Nephron progenitor cell (in vitro differentiated cells): ENCODE measurements at regions not wholly inside any gene's neighbourhood (a gene's known extent, or its start where the extent isn't known, plus 50 kb on each side); places are given as distances from the start of the nearest gene placed in this dataset.

Experiments
- DNase-seq: peaks from one replicate; pipeline ENCODE4 v3.0.0; 2021
- H3K27ac Mint-ChIP-seq: 2 replicates; pipeline ENCODE4 v1.8.0; 2021; ENCODE audit warnings: mild to moderate bottlenecking, moderate library complexity, mixed read lengths
- H3K27me3 Mint-ChIP-seq: 2 replicates; pipeline ENCODE4 v1.8.0; 2021; ENCODE audit warnings: mild to moderate bottlenecking, low read depth, mixed read lengths; ENCODE audit not compliant: poor library complexity
- H3K36me3 Mint-ChIP-seq: 2 replicates; pipeline ENCODE4 v1.8.0; 2021; ENCODE audit warnings: low read depth, mixed read lengths
- H3K4me1 Mint-ChIP-seq: 2 replicates; pipeline ENCODE4 v1.8.0; 2021; ENCODE audit warnings: mixed read lengths
- H3K4me3 Mint-ChIP-seq: 2 replicates; pipeline ENCODE4 v1.8.0; 2021; ENCODE audit warnings: mild to moderate bottlenecking, moderate library complexity, mixed read lengths
- H3K9me3 Mint-ChIP-seq: 2 replicates; pipeline ENCODE4 v1.8.0; 2021; ENCODE audit warnings: mild to moderate bottlenecking, moderate library complexity, mixed read lengths
- TF ChIP-seq, protein P1 (sequence below): fragments of 200-600 bp; sonication (generic); IDR thresholded peaks from 2 replicates; pipeline ENCODE4 v1.5.0; 2021; ENCODE audit warnings: antibody characterized with exemption

DNA sequence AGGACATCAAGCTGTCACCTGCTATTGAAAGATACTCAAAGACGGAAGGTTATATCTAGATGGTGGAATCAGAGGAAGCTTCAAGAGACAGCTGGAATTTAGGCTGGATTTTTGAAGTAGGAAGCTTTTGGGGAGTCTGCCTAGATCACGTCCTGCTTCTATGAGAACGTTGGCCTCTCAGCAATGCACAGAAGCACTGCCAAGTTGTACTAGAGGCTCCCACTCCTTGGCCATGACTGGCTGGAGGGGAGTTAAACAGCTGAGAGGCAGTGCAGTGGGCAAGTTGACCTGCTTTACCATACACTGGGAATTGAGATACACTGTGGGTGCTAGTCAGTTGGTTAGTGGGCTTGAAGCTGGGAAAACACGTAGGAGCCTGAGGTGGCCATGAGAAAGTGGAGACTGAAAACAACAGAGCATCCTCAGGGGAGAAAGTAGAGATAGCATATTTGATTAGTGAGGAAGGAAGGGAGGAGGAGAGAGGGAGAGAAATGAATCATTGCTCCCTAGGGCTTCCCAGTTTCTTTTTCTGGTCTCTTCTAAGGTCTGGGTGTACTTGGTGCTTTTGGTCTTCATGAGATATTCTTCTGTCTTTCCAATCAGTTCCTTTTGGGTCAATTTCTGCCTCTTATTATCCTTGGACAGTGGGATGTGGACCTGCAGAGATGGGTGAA, 110.8 kb downstream of the EMP1 start:
- DNase-seq, result no peak
- peaks cover 6% of the 10 kb centered on the region for H3K27me3 Mint-ChIP-seq
- no peaks in the 10 kb centered on the region for H3K9me3 Mint-ChIP-seq
- peaks cover 54% of the 10 kb centered on the region for H3K4me1 Mint-ChIP-seq
- H3K27ac Mint-ChIP-seq, result peak overlapping the region; percentile 20
- TF ChIP-seq, protein P1, sequence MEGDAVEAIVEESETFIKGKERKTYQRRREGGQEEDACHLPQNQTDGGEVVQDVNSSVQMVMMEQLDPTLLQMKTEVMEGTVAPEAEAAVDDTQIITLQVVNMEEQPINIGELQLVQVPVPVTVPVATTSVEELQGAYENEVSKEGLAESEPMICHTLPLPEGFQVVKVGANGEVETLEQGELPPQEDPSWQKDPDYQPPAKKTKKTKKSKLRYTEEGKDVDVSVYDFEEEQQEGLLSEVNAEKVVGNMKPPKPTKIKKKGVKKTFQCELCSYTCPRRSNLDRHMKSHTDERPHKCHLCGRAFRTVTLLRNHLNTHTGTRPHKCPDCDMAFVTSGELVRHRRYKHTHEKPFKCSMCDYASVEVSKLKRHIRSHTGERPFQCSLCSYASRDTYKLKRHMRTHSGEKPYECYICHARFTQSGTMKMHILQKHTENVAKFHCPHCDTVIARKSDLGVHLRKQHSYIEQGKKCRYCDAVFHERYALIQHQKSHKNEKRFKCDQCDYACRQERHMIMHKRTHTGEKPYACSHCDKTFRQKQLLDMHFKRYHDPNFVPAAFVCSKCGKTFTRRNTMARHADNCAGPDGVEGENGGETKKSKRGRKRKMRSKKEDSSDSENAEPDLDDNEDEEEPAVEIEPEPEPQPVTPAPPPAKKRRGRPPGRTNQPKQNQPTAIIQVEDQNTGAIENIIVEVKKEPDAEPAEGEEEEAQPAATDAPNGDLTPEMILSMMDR, result no peak
- H3K4me3 Mint-ChIP-seq, result no peak overlapping the region
- H3K36me3 Mint-ChIP-seq, result no peaks in the 10 kb centered on the region

DNA sequence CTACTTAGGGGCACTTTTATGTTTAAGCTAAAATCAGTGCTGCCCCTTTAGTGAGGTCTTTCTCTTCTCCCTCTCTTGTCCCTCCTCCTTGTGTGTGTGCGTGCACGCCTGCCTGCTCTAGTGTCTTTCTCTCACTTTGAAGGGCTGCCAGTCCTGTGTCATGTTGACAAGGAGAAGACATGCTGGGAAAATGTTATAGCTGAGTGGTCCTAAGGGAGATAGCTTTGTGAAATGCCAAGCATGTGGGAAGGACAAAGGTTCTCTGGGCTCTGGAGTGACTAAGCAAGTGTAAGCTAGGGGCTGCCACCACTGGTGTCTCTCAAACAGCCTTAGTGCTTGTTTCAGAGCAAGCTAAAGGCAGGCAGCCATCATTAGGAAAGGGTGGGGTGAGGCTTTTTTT, 108.4 kb downstream of the EMP1 start:
- TF ChIP-seq, protein P1, result no peak
- peaks cover 11% of the 10 kb centered on the region for H3K9me3 Mint-ChIP-seq
- no peak overlapping the region for H3K27ac Mint-ChIP-seq
- no peak overlapping the region for H3K4me3 Mint-ChIP-seq
- peaks cover 37% of the 10 kb centered on the region for H3K4me1 Mint-ChIP-seq
- peaks cover 6% of the 10 kb centered on the region for H3K27me3 Mint-ChIP-seq
- no peak for DNase-seq
- H3K36me3 Mint-ChIP-seq, result no peaks in the 10 kb centered on the region

DNA sequence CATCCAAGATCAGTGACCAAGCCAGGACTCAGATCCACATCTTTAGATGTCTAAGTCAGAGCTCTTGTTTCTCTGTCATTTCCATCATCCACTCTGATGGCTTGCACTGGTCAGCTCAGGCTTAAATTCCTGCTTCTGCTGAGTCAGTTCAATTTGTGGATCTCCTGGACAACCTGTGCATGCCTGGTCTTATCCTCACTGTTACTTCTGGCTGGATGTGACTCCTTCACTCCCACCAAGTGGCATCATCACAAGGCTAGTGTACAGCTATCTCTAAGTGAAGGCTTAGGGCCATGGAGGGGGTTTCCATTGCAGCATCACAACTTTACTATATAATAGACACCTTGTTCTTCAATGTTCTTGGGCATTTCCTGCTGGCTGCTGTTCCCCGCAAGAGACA, 102.9 kb downstream of the EMP1 start:
- Mint-ChIP-seq H3K4me1 (peaks cover 7% of the 10 kb centered on the region), H3K36me3 (no peaks in the 10 kb centered on the region), H3K9me3 (peaks cover 11% of the 10 kb centered on the region), H3K27me3 (peaks cover 9% of the 10 kb centered on the region), H3K4me3 (no peak overlapping the region), H3K27ac (no peak overlapping the region)
- TF ChIP-seq, protein P1, result no peak
- DNase-seq, result no peak

DNA sequence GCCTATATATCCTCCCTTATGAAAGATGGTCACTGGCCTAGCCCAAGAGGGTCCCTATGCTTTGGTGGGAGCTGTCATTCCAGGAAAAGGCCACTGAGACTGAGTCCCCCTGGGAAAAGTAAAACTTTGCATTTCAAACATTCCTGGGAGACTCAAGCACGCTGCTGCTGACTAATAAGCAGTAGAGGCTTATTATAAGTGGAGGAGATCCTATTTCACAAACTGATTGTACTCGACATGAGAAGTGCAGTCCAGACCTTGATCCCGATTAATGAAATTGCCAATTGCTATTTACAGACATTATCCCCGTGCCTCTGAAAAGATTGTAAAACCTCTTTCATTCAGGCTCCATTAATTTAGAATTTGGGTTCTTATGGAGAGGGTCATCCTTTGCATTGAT, 96.6 kb downstream of the EMP1 start:
- no peak for DNase-seq
- peaks cover 8% of the 10 kb centered on the region for H3K27me3 Mint-ChIP-seq
- H3K9me3 Mint-ChIP-seq, result no peaks in the 10 kb centered on the region
- H3K4me1 Mint-ChIP-seq, result peaks cover 13% of the 10 kb centered on the region
- TF ChIP-seq, protein P1, result no peak
- H3K4me3 Mint-ChIP-seq, result no peak overlapping the region
- H3K36me3 Mint-ChIP-seq, result no peaks in the 10 kb centered on the region
- no peak overlapping the region for H3K27ac Mint-ChIP-seq

DNA sequence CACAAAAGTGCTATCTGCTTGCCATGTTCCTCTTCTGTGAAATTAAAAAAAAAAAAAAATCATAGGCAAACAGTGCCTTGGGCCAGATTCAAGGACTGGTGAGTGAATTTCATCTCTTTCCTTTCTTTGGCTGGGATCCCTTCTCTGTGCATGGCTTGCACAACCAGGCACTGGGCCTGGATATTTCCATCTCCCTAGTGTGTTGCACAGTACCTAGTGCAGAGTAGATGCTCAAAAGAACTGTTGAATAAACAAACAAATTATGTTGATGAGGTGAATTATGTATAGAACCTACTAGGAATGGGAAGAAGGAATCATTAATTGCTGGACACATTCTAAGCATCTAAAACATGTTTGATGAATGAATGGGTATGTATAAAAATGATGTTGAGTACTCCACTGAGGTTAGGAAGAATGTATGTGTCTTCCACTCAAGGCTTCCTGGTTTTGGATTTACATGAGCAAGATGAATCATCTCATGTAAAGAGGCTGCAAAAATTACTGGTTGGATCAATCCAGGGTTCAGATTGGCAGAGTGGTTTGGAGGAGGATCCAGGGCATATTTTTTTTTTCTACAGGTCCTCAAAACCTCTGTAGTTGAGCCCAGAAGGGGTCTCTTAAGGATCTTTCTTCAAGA, 93.2 kb downstream of the EMP1 start:
- Mint-ChIP-seq H3K36me3 (no peaks in the 10 kb centered on the region), H3K9me3 (no peaks in the 10 kb centered on the region), H3K4me3 (no peak overlapping the region), H3K27ac (no peak overlapping the region), H3K4me1 (peaks cover 13% of the 10 kb centered on the region), H3K27me3 (no peaks in the 10 kb centered on the region)
- TF ChIP-seq, protein P1, result no peak
- no peak for DNase-seq
